ENCODE measurements at regions not wholly inside any gene's neighbourhood (a gene's known extent, or its start where the extent isn't known, plus 50 kb on each side); places are given as distances from the start of the nearest gene placed in this dataset.

- TF ChIP-seq USF2 (IDR thresholded peaks at IDR 0.05) (no peak), NPAS2 (CRISPR knock-in tag; IDR thresholded peaks at IDR 0.05; ENCODE audit: borderline replicate concordance) (no peak), RAD21 (conservative IDR thresholded peaks at IDR 0.05 in 1 of 2, IDR thresholded peaks at IDR 0.05 in 1 of 2) (no peak), NR3C1 (IDR thresholded peaks at IDR 0.05) (no peak), ESRRA (IDR thresholded peaks at IDR 0.05; ENCODE audit: borderline replicate concordance, low read length) (no peak), CHD4 (IDR thresholded peaks at IDR 0.05; ENCODE audit: borderline replicate concordance) (no peak), FOSL2 (IDR thresholded peaks at IDR 0.05) (no peak), FOSL2 (CRISPR knock-in tag; IDR thresholded peaks at IDR 0.05) (no peak), MAZ (IDR thresholded peaks at IDR 0.05; ENCODE audit: borderline replicate concordance, low read depth, low read length) (no peak), POLR2AphosphoS2 (conservative IDR thresholded peaks at IDR 0.05; ENCODE audit: low read length) (no peak)
- TF ChIP-seq, protein P1, sequence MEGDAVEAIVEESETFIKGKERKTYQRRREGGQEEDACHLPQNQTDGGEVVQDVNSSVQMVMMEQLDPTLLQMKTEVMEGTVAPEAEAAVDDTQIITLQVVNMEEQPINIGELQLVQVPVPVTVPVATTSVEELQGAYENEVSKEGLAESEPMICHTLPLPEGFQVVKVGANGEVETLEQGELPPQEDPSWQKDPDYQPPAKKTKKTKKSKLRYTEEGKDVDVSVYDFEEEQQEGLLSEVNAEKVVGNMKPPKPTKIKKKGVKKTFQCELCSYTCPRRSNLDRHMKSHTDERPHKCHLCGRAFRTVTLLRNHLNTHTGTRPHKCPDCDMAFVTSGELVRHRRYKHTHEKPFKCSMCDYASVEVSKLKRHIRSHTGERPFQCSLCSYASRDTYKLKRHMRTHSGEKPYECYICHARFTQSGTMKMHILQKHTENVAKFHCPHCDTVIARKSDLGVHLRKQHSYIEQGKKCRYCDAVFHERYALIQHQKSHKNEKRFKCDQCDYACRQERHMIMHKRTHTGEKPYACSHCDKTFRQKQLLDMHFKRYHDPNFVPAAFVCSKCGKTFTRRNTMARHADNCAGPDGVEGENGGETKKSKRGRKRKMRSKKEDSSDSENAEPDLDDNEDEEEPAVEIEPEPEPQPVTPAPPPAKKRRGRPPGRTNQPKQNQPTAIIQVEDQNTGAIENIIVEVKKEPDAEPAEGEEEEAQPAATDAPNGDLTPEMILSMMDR (IDR thresholded peaks at IDR 0.05): no peak
Measured at GRCh38 chr11:22076271-22076930, 116.5 kb upstream of the ANO5 start.

All from A549 (cell line).